ENCODE measurements at regions not wholly inside any gene's neighbourhood (a gene's known extent, or its start where the extent isn't known, plus 50 kb on each side); places are given as distances from the start of the nearest gene placed in this dataset.
A peak's percentile ranks its signal among the peaks of the same experiment; 100 is the strongest.

DNA sequence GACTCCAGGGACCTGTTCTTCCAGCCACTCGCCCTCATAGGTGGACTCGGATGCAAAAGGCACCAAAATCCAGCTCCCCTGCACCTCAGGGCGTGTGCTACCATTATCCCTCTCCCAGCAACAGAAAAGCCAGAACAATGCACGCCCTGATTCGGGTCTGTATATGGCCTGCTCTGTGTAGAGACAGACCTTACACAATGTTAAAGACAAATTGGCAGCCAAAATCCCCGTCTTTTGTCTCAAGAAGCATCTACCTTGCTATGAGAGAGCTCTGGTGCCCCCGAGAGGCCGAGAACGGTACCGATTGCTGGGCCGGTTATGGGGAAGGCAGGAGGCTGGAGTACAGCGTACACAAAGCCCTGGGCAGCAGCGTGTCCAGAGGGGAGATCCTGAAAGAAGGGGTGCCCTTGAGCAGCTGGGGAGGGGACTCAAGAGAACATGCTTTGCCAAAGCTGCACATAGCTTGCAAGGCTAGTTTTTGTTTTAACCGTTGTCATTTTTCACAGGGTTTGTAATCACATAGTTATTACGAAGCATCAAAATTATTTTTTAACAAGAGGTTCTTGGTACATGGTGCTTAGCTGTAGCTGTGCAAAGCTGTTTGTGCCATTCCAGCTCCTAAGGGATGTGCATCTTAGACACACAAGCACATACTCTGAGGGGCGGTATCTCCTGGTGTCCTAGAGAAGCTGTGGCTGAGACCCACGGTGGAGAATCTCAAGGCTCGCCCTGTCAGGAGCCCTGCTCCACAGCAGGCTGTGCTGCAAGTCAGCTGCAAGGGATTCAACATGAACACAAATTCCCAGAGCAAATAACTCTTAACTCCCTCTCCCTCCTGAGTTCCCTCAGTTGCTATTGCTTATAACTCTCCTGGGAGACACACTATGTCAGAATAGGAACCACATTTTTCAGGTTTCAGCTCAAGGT, 461.5 kb upstream of the PPP2R3A start:
- TF ChIP-seq YY1 (IDR thresholded peaks at IDR 0.05; ENCODE audit: insufficient read depth, insufficient read length) (no peak), ZNF274 (IDR thresholded peaks at IDR 0.05; ENCODE audit: low read depth, low read length) (no peak), SUZ12 (IDR thresholded peaks at IDR 0.05; ENCODE audit: extremely low read depth, insufficient read depth, insufficient read length) (no peak)
- H3K4me3 ChIP-seq (ENCODE audit: insufficient read length, low read depth), result no peak overlapping the region
- no peak overlapping the region for H3K9ac ChIP-seq (ENCODE audit: insufficient read length, low read depth)
- peak; percentile 72 for DNase-seq (ENCODE audit: low read depth, low spot score)
- peaks cover 3% of the 10 kb centered on the region; the same call in 1 of the 2 replicates for H3K9me3 ChIP-seq (ENCODE audit: insufficient read depth, low read length)
- no peaks in the 10 kb centered on the region for H3K4me1 ChIP-seq (ENCODE audit: insufficient read depth, insufficient read length)
- H3K36me3 ChIP-seq (ENCODE audit: insufficient read depth, insufficient read length, low read length), result no peaks in the 10 kb centered on the region
- H3K27me3 ChIP-seq (ENCODE audit: insufficient read depth, insufficient read length), result no peaks in the 10 kb centered on the region

DNA sequence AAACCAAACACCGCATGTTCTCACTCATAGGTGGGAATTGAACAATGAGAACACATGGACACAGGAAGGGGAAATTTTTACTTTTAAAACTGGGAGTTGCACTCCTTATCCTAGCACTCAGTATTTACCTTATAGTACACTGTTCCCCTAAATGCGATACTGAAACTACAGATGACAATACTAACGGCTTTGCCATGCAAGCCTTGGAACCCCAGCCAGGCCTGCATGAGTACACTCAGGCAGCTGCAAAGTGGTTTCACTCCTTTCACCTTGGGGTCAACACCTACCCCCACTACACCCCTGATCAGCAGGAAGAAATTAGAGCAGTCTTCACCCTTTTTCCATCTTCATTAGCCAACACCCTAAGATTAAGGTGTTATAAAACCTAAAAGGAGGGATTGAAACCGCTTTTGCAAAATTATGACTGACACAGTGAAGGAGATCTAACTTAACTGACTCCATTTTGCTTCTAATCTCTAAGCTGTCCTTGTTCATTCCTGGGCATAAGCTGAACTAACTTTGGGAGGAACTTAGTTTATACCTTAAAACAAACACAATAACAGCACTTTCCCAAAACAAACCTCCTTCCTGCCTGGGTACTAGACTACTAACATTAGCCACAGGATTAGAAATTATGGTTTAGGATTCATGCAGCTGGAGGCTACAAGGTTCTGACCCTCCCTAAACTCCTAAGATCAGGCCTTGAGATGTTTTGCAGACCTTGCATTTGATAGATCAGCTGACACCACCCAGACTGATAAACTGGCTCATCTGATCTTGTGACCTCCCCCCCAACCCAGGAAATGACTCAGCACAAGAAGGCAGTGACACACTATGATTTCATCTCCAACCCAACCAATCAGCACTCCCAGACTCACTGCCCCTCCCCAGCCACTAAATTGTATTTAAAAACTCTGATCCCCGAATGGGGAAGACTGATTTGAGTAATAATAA, 452.1 kb upstream of the PPP2R3A start:
- DNase-seq (ENCODE audit: low read depth, low spot score), result peak; percentile 3
- no peaks in the 10 kb centered on the region for H3K27me3 ChIP-seq (ENCODE audit: insufficient read depth, insufficient read length)

DNA sequence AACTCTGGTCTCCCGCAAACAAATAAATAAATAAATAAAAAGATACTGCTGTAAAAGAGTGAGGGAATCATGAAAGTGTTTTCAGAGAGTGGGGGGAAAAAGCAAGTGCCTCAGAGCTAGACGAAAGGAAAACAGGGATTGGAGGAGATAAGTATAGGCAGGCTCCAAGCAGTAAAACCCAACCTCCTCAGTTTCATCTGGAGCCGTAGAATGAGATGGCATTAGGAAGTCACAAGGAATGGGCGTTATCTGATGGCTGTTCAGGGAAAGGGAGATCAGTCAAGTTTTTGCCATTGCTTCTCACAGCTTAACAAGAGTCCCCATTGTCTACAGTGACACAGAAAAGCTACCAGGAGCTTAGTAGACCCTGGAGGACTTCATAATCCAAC, 451.5 kb upstream of the PPP2R3A start:
- no peaks in the 10 kb centered on the region for H3K27me3 ChIP-seq (ENCODE audit: insufficient read depth, insufficient read length)
- H3K4me1 ChIP-seq (ENCODE audit: insufficient read depth, insufficient read length), result no peaks in the 10 kb centered on the region
- H3K9me3 ChIP-seq (ENCODE audit: insufficient read depth, low read length), result peaks cover 8% of the 10 kb centered on the region
- DNase-seq (ENCODE audit: low read depth, low spot score), result no peak
- H3K36me3 ChIP-seq (ENCODE audit: insufficient read depth, insufficient read length, low read length), result no peaks in the 10 kb centered on the region
- H3K4me3 ChIP-seq (ENCODE audit: insufficient read length, low read depth), result no peak overlapping the region
- no peak overlapping the region for H3K9ac ChIP-seq (ENCODE audit: insufficient read length, low read depth)
- TF ChIP-seq SUZ12 (IDR thresholded peaks at IDR 0.05; ENCODE audit: extremely low read depth, insufficient read depth, insufficient read length) (no peak), ZNF274 (IDR thresholded peaks at IDR 0.05; ENCODE audit: low read depth, low read length) (no peak), YY1 (IDR thresholded peaks at IDR 0.05; ENCODE audit: insufficient read depth, insufficient read length) (no peak)

More for the DNA sequence above, 452.1 kb upstream of the PPP2R3A start:
- no peak overlapping the region for H3K9ac ChIP-seq (ENCODE audit: insufficient read length, low read depth)
- peaks cover 11% of the 10 kb centered on the region for H3K9me3 ChIP-seq (ENCODE audit: insufficient read depth, low read length)
- TF ChIP-seq YY1 (IDR thresholded peaks at IDR 0.05; ENCODE audit: insufficient read depth, insufficient read length), result no peak
- no peak for TF ChIP-seq ZNF274 (IDR thresholded peaks at IDR 0.05; ENCODE audit: low read depth, low read length)
- no peak for TF ChIP-seq SUZ12 (IDR thresholded peaks at IDR 0.05; ENCODE audit: extremely low read depth, insufficient read depth, insufficient read length)
- no peaks in the 10 kb centered on the region for H3K4me1 ChIP-seq (ENCODE audit: insufficient read depth, insufficient read length)
- no peaks in the 10 kb centered on the region for H3K36me3 ChIP-seq (ENCODE audit: insufficient read depth, insufficient read length, low read length)
- no peak overlapping the region for H3K4me3 ChIP-seq (ENCODE audit: insufficient read length, low read depth)

- Histone ChIP-seq H3K27me3 (ENCODE audit: insufficient read depth, insufficient read length) (no peaks in the 10 kb centered on the region), H3K4me1 (ENCODE audit: insufficient read depth, insufficient read length) (no peaks in the 10 kb centered on the region), H3K9ac (ENCODE audit: insufficient read length, low read depth) (no peak overlapping the region), H3K9me3 (ENCODE audit: insufficient read depth, low read length) (peaks cover 4% of the 10 kb centered on the region; the same call in 1 of the 2 replicates), H3K36me3 (ENCODE audit: insufficient read depth, insufficient read length, low read length) (no peaks in the 10 kb centered on the region), H3K4me3 (ENCODE audit: insufficient read length, low read depth) (no peak overlapping the region)
- TF ChIP-seq YY1 (IDR thresholded peaks at IDR 0.05; ENCODE audit: insufficient read depth, insufficient read length), result no peak
- peak; percentile 30 for DNase-seq (ENCODE audit: low read depth, low spot score)
Measured at GRCh38 chr3:135516143-135516542, 449.4 kb upstream of the PPP2R3A start.

DNA sequence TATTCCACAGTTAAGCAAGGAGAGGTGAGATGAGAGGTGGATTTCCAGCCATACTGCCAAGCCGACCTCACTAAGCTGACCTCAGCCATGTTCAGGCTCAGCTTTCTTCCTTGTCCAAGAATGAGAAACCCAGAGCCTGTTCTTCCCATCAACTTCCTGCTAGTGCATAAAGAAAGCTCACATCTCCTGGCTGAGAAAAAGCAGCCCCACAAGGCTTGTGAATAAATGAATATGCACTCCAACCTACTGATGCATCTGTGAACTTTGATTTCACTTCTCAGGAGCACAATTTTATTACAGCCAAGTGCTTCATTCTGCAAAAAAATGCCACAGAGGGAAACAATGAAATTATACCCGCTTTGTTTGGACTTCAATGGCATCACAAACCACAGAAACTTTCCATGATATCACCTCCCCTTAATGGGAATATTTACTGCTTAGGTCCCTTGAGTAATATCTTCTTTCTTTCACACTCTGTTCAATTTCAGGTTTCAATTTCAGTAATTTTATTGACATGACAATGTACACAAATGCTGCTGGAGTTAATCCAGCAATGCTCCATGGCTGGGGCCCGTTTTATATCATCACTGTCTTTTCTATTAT, 437.0 kb upstream of the PPP2R3A start:
- DNase-seq (ENCODE audit: low read depth, low spot score), result no peak

DNA sequence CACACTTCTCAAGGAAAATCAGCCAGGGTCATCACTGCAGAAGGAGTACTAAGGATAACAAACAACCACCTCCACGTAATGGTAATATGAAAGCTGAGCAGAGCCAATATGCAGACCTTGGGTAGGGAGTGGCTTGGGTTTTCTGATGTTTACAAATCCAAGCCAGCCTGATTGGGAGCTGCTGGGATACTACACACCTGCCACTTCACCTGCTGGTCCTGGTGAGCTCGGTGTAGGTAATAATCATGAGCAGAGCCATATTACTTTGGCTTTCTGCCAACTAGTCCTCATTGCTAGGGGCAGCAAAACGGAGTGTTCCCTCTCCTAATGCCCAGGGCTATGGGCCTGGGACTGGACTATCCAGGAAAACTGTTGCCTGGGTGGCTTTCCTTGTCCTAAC, 433.5 kb upstream of the PPP2R3A start:
- H3K4me1 ChIP-seq (ENCODE audit: insufficient read depth, insufficient read length), result no peaks in the 10 kb centered on the region
- H3K9ac ChIP-seq (ENCODE audit: insufficient read length, low read depth), result no peak overlapping the region
- no peaks in the 10 kb centered on the region for H3K36me3 ChIP-seq (ENCODE audit: insufficient read depth, insufficient read length, low read length)
- no peak for DNase-seq (ENCODE audit: low read depth, low spot score)
- H3K27me3 ChIP-seq (ENCODE audit: insufficient read depth, insufficient read length), result no peaks in the 10 kb centered on the region
- no peak overlapping the region for H3K4me3 ChIP-seq (ENCODE audit: insufficient read length, low read depth)
- TF ChIP-seq YY1 (IDR thresholded peaks at IDR 0.05; ENCODE audit: insufficient read depth, insufficient read length) (no peak), ZNF274 (IDR thresholded peaks at IDR 0.05; ENCODE audit: low read depth, low read length) (no peak), SUZ12 (IDR thresholded peaks at IDR 0.05; ENCODE audit: extremely low read depth, insufficient read depth, insufficient read length) (no peak)
- H3K9me3 ChIP-seq (ENCODE audit: insufficient read depth, low read length), result no peaks in the 10 kb centered on the region

More for the DNA sequence above, 437.0 kb upstream of the PPP2R3A start:
- no peak overlapping the region for H3K9ac ChIP-seq (ENCODE audit: insufficient read length, low read depth)
- H3K36me3 ChIP-seq (ENCODE audit: insufficient read depth, insufficient read length, low read length), result no peaks in the 10 kb centered on the region
- no peaks in the 10 kb centered on the region for H3K27me3 ChIP-seq (ENCODE audit: insufficient read depth, insufficient read length)
- no peaks in the 10 kb centered on the region for H3K9me3 ChIP-seq (ENCODE audit: insufficient read depth, low read length)
- H3K4me3 ChIP-seq (ENCODE audit: insufficient read length, low read depth), result no peak overlapping the region
- TF ChIP-seq YY1 (IDR thresholded peaks at IDR 0.05; ENCODE audit: insufficient read depth, insufficient read length) (no peak), ZNF274 (IDR thresholded peaks at IDR 0.05; ENCODE audit: low read depth, low read length) (no peak), SUZ12 (IDR thresholded peaks at IDR 0.05; ENCODE audit: extremely low read depth, insufficient read depth, insufficient read length) (no peak)
- H3K4me1 ChIP-seq (ENCODE audit: insufficient read depth, insufficient read length), result no peaks in the 10 kb centered on the region

Measured in NT2/D1 (cell line).